Vagina (tissue), 2 donors: ENCODE measurements at regions not wholly inside any gene's neighbourhood (a gene's known extent, or its start where the extent isn't known, plus 50 kb on each side); places are given as distances from the start of the nearest gene placed in this dataset.
"Not testable (repeated sequence)": the region's sequence is repeated elsewhere in the genome, so short reads cannot be mapped to it uniquely, and the experiment has no call there.

Source experiments
- DNase-seq, 2 donors: peaks; one replicate each; pipeline ENCODE4 v3.0.0-alpha.2; 2017; ENCODE audit errors: extremely low spot score in 2 of 2
- H3K27ac ChIP-seq: fragments of 200-600 bp; sonication (generic); one replicate; pipeline ENCODE4 v1.5.1; 2019
- H3K27me3 ChIP-seq: fragments of 200-600 bp; sonication (generic); one replicate; pipeline ENCODE4 v1.5.1; 2019
- H3K36me3 ChIP-seq, 2 donors: fragments of 200-600 bp; sonication (generic); one replicate each; pipeline ENCODE4 v1.5.1; 2017 to 2019
- H3K4me1 ChIP-seq: fragments of 200-600 bp; sonication (generic); one replicate; pipeline ENCODE4 v1.5.1; 2019
- H3K4me3 ChIP-seq, 2 donors: fragments of 200-600 bp; sonication (generic); 1 replicate in 1 of 2; 2 replicates in 1 of 2; pipeline ENCODE4 v1.5.1; 2016 to 2019
- H3K9me3 ChIP-seq: fragments of 200-600 bp; sonication (generic); one replicate; pipeline ENCODE4 v1.5.1; 2019
- CTCF ChIP-seq, 3 experiments: fragments of 450-650 bp in 2 of 3; fragments of 200-600 bp in 1 of 3; sonication (generic) in 1 of 3; IDR thresholded peaks; one replicate each; pipeline ENCODE4 v1.5.1; 2017 to 2019; ENCODE audit warnings: antibody characterized with exemption in 3 of 3, mild to moderate bottlenecking in 2 of 3, moderate library complexity in 2 of 3
- POLR2A ChIP-seq, 2 donors: fragments of 450-650 bp; IDR thresholded peaks; one replicate each; pipeline ENCODE4 v1.6.1; 2017; ENCODE audit warnings: antibody characterized with exemption in 2 of 2, mild to moderate bottlenecking in 2 of 2, moderate library complexity in 2 of 2
- POLR2AphosphoS5 ChIP-seq, 2 donors: sonication (generic); formaldehyde crosslinking; IDR thresholded peaks; one replicate each; pipeline ENCODE4 v1.9.0; 2017; ENCODE audit warnings: antibody characterized with exemption in 2 of 2, mild to moderate bottlenecking in 2 of 2, low read depth in 1 of 2; ENCODE audit not compliant: insufficient read depth in 1 of 2
- intact Hi-C: fragments of 100-400 bp; cut with DNase I; formaldehyde crosslinking; loops from one replicate; pipeline ENCODE4 v1.15.1; 2023

DNA sequence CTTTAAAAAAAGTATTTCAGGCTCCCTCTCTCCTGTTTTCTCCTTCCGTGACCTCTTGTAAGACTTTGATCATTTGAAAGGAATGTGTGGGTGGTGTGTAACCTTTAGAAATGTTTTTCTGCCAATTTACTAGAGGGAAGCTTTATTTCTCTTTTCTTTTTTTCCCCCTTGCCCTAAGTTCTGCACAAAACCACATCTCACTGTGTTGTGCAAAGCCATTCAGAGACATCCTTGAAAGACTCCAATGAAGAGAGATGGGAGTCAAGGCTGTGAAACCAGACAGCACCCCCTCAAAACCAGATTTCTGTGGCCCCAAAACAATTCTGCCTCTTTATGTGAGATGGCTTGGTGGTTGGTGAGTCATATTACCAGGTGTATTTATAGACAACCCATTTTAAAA, 184.6 kb upstream of the ERBB4 start:
- no peak for DNase-seq
- intact Hi-C loops = no loop called here
- no peak overlapping the region for H3K4me3 ChIP-seq
- H3K9me3 ChIP-seq = no peaks in the 10 kb centered on the region
- no peaks in the 10 kb centered on the region for H3K4me1 ChIP-seq
- H3K27ac ChIP-seq = no peak overlapping the region
- H3K27me3 ChIP-seq = no peaks in the 10 kb centered on the region
- TF ChIP-seq POLR2A (IDR thresholded peaks at IDR 0.05) (no peak), CTCF (IDR thresholded peaks at IDR 0.05) (no peak), POLR2AphosphoS5 (IDR thresholded peaks at IDR 0.05; ENCODE audit: insufficient read depth in 1 of 2, low read depth in 1 of 2) (no peak)
- no peaks in the 10 kb centered on the region for H3K36me3 ChIP-seq

DNA sequence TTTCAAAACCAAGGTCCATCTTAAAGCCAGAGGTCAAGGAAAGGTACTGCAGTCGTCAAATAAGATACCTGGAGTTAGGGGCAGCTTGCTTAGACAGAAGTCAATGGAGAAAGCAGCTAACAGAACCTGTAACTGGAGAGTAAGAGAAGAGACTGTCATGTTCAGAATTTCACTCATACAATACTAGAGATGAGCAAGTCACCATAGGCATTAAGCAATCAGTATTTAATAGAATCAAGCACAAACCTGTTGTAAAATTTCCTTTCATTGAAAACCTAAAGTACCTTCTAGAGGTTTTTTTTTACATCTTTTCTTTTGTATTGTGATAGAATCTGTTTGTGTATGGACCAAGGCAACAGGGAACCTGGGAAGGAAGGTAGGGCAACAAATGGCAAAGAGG, 183.4 kb upstream of the ERBB4 start:
- Histone ChIP-seq H3K27me3 (no peaks in the 10 kb centered on the region), H3K9me3 (no peaks in the 10 kb centered on the region), H3K27ac (no peak overlapping the region), H3K4me3 (no peak overlapping the region), H3K36me3 (no peaks in the 10 kb centered on the region), H3K4me1 (no peaks in the 10 kb centered on the region)
- intact Hi-C loops = no loop called here
- TF ChIP-seq POLR2A (IDR thresholded peaks at IDR 0.05) (no peak), POLR2AphosphoS5 (IDR thresholded peaks at IDR 0.05; ENCODE audit: insufficient read depth in 1 of 2, low read depth in 1 of 2) (no peak), CTCF (IDR thresholded peaks at IDR 0.05) (no peak)
- DNase-seq = no peak

DNA sequence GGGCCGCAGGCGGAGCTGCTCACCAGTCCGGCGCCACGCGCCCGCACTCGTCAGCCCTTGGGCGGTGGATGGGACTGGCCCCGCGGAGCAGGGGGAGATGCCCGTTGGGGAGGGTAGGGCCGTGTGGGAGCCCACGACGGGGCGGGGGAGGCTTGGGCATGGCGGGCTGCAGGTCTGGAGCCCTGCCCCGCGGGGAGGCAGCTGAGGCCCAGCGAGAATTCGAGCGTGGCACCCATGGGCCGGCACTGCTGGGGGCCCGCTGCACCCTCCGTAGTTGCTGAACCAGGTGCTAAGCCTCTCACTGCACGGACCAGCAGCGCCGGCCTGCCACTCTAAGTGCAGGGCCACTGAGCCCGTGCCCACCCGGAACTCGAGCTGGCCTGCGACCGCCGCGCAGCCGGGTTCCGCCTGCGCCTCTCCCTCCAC, 182.4 kb upstream of the ERBB4 start:
- Histone ChIP-seq H3K4me3 (no peak overlapping the region), H3K27me3 (no peaks in the 10 kb centered on the region), H3K36me3 (no peaks in the 10 kb centered on the region), H3K27ac (no peak overlapping the region), H3K4me1 (no peaks in the 10 kb centered on the region), H3K9me3 (no peaks in the 10 kb centered on the region)
- intact Hi-C loops = no loop called here
- no peak for DNase-seq
- TF ChIP-seq CTCF (IDR thresholded peaks at IDR 0.05) = no peak
- TF ChIP-seq POLR2A (IDR thresholded peaks at IDR 0.05) = no peak

GRCh38 chr2:212715411-212715810, 176.8 kb upstream of the ERBB4 start:
- intact Hi-C loops = not testable (repeated sequence)

DNA sequence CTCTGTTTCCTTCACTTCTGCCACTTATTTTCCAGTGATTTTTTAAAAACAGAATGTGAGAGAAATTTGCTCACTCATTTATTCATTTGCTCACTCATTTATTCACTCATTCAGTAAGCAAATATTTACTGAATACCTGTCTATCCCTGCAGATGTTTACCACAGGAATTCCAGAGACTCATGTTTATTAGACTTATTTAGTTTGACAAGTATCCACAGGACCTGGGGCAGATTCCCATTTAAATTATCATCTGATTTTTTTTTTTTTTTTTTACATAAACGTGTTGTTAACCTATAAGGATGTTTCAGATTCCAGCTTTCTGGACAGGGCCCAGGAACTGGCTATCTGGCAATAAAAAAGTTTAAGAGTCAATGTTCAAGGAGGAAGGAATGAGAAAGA, 175.1 kb upstream of the ERBB4 start:
- H3K9me3 ChIP-seq = no peaks in the 10 kb centered on the region
- no peak for TF ChIP-seq CTCF (IDR thresholded peaks at IDR 0.05)
- TF ChIP-seq POLR2AphosphoS5 (IDR thresholded peaks at IDR 0.05; ENCODE audit: insufficient read depth in 1 of 2, low read depth in 1 of 2) = no peak
- TF ChIP-seq POLR2A (IDR thresholded peaks at IDR 0.05) = no peak
- no peak overlapping the region for H3K27ac ChIP-seq
- H3K36me3 ChIP-seq = no peaks in the 10 kb centered on the region
- intact Hi-C loops = no loop called here
- H3K4me3 ChIP-seq = no peak overlapping the region
- DNase-seq = no peak
- no peaks in the 10 kb centered on the region for H3K27me3 ChIP-seq
- no peaks in the 10 kb centered on the region for H3K4me1 ChIP-seq

More at GRCh38 chr2:212715411-212715810, 176.8 kb upstream of the ERBB4 start:
- not testable (repeated sequence) for H3K27ac ChIP-seq, H3K4me1 ChIP-seq, H3K9me3 ChIP-seq, H3K4me3 ChIP-seq, H3K36me3 ChIP-seq, DNase-seq, H3K27me3 ChIP-seq

DNA sequence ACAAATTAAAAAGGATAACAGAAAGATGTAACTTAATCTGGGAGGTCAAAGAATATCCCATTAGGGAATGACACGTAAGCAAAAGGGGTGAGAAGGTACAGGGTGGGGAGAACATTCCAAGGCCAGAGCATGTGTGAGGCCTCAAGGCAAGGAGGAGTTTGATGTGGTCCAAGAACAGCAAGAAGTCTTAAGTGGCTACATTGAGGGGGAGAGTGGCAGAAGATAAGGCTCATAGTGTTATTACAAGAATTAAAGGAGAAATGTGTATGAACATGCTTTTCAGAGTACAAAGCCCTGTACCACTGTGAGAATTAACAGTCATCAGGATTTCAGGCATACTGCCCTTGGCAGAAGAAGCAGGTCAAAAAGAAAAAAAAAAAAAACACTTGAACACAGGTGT, 174.4 kb upstream of the ERBB4 start:
- H3K27me3 ChIP-seq = no peaks in the 10 kb centered on the region
- no peak for TF ChIP-seq POLR2A (IDR thresholded peaks at IDR 0.05)
- no peak for TF ChIP-seq POLR2AphosphoS5 (IDR thresholded peaks at IDR 0.05; ENCODE audit: insufficient read depth in 1 of 2, low read depth in 1 of 2)
- no peak for TF ChIP-seq CTCF (IDR thresholded peaks at IDR 0.05)
- no peaks in the 10 kb centered on the region for H3K4me1 ChIP-seq
- no peak for DNase-seq
- H3K9me3 ChIP-seq = no peaks in the 10 kb centered on the region
- intact Hi-C loops = no loop called here
- H3K36me3 ChIP-seq = no peaks in the 10 kb centered on the region
- no peak overlapping the region for H3K4me3 ChIP-seq
- no peak overlapping the region for H3K27ac ChIP-seq
